Fibroblast of lung (primary cell): ENCODE measurements at regions not wholly inside any gene's neighbourhood (a gene's known extent, or its start where the extent isn't known, plus 50 kb on each side); places are given as distances from the start of the nearest gene placed in this dataset.

Experiments
- DNase-seq, 2 donors: peaks; one replicate each; pipeline versions ENCODE4 v3.0.0 to v3.0.0-alpha.2; 2010; ENCODE audit warnings: low read depth in 2 of 2
- H2AFZ ChIP-seq: 2 replicates; pipeline ENCODE4 v1.5.1; 2012; ENCODE audit warnings: low read length, control low read depth, inconsistent platforms
- H3K27ac ChIP-seq: 2 replicates; pipeline ENCODE4 v1.5.1; 2011; ENCODE audit warnings: low read length, control low read depth; ENCODE audit not compliant: insufficient read depth
- H3K27me3 ChIP-seq: 2 replicates; pipeline ENCODE4 v1.5.1; 2011; ENCODE audit warnings: mild to moderate bottlenecking, low read length; ENCODE audit not compliant: control insufficient read depth, insufficient read depth
- H3K36me3 ChIP-seq: 2 replicates; pipeline ENCODE4 v1.5.1; 2011; ENCODE audit warnings: low read length; ENCODE audit not compliant: control insufficient read depth, insufficient read depth
- H3K4me1 ChIP-seq: 2 replicates; pipeline ENCODE4 v1.5.1; 2011; ENCODE audit warnings: low read length; ENCODE audit not compliant: control insufficient read depth, insufficient read depth; ENCODE audit errors: extremely low read depth
- H3K4me2 ChIP-seq: 2 replicates; pipeline ENCODE4 v1.5.1; 2011; ENCODE audit warnings: low read length, control low read depth; ENCODE audit not compliant: insufficient read depth; ENCODE audit errors: extremely low read depth
- H3K4me3 ChIP-seq, 4 experiments: fragments of 200-600 bp in 1 of 4; sonication (generic) in 1 of 4; replicated peaks in 1 of 4; 2 replicates each; pipeline ENCODE4 v1.5.1; 2011 to 2016; ENCODE audit warnings: low read length in 4 of 4, low read depth in 3 of 4, mild to moderate bottlenecking in 3 of 4, control low read depth in 2 of 4, inconsistent platforms in 1 of 4, mixed read lengths in 1 of 4; ENCODE audit not compliant: insufficient read depth in 1 of 4; ENCODE audit errors: control extremely low read depth in 1 of 4
- H3K79me2 ChIP-seq: 2 replicates; pipeline ENCODE4 v1.5.1; 2012; ENCODE audit warnings: mild to moderate bottlenecking, low read length, inconsistent platforms; ENCODE audit not compliant: control insufficient read depth, insufficient read depth
- H3K9ac ChIP-seq: 2 replicates; pipeline ENCODE4 v1.5.1; 2011; ENCODE audit warnings: mild to moderate bottlenecking, low read length, control low read depth; ENCODE audit not compliant: insufficient read depth
- H3K9me3 ChIP-seq: 2 replicates; pipeline ENCODE4 v1.5.1; 2012; ENCODE audit warnings: low read depth, low read length; ENCODE audit not compliant: control insufficient read depth, insufficient read depth
- H4K20me1 ChIP-seq: 2 replicates; pipeline ENCODE4 v1.5.1; 2011; ENCODE audit warnings: low read length; ENCODE audit not compliant: control insufficient read depth, insufficient read depth; ENCODE audit errors: extremely low read depth
- EZH2 ChIP-seq: IDR thresholded peaks from 2 replicates; pipeline ENCODE4 v1.5.1; 2012; ENCODE audit warnings: low read length, control low read depth, mild to moderate bottlenecking; ENCODE audit errors: missing control alignments
- TF ChIP-seq, protein P1 (sequence below), 2 donors: IDR thresholded peaks in 1 of 2; conservative IDR thresholded peaks in 1 of 2; 1 replicate in 1 of 2; 2 replicates in 1 of 2; pipeline ENCODE4 v1.5.1; 2011 to 2012; ENCODE audit warnings: low read length in 2 of 2, control low read depth in 1 of 2, inconsistent platforms in 1 of 2, low read depth in 1 of 2, mild to moderate bottlenecking in 1 of 2

DNA sequence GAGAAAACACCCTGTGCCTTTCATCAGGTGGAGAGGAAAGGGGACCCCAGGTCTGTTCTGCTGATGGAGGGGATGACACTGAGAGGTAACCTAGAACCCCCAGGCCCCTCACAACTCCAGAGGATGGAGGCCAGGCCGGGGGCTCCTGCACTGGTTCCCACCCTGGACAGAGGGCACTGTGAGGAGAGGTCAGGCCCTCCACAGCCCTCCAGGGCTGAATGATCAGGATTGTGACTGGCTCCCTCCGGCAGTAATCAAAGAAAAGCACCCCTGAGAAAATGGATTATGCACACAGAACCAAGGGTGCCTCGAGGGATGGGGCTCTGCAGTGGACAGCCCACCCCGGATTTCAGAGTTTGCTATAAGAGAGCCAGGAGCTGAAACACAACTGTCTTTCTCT, 502.8 kb downstream of the TCERG1L start:
- no peak overlapping the region for H2AFZ ChIP-seq
- H3K36me3 ChIP-seq = no peaks in the 10 kb centered on the region
- H3K4me2 ChIP-seq = no peak overlapping the region
- no peaks in the 10 kb centered on the region for H3K79me2 ChIP-seq
- H4K20me1 ChIP-seq = no peaks in the 10 kb centered on the region
- no peaks in the 10 kb centered on the region for H3K4me1 ChIP-seq
- no peak overlapping the region for H3K27ac ChIP-seq
- no peaks in the 10 kb centered on the region for H3K27me3 ChIP-seq
- no peak for DNase-seq
- no peak for TF ChIP-seq EZH2
- TF ChIP-seq, protein P1, sequence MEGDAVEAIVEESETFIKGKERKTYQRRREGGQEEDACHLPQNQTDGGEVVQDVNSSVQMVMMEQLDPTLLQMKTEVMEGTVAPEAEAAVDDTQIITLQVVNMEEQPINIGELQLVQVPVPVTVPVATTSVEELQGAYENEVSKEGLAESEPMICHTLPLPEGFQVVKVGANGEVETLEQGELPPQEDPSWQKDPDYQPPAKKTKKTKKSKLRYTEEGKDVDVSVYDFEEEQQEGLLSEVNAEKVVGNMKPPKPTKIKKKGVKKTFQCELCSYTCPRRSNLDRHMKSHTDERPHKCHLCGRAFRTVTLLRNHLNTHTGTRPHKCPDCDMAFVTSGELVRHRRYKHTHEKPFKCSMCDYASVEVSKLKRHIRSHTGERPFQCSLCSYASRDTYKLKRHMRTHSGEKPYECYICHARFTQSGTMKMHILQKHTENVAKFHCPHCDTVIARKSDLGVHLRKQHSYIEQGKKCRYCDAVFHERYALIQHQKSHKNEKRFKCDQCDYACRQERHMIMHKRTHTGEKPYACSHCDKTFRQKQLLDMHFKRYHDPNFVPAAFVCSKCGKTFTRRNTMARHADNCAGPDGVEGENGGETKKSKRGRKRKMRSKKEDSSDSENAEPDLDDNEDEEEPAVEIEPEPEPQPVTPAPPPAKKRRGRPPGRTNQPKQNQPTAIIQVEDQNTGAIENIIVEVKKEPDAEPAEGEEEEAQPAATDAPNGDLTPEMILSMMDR (conservative IDR thresholded peaks at IDR 0.05 in 1 of 2, IDR thresholded peaks at IDR 0.05 in 1 of 2; ENCODE audit: low read depth in 1 of 2, low read length in 2 of 2) = no peak
- no peaks in the 10 kb centered on the region for H3K9me3 ChIP-seq
- H3K4me3 ChIP-seq = no peak overlapping the region
- H3K9ac ChIP-seq = no peak overlapping the region

DNA sequence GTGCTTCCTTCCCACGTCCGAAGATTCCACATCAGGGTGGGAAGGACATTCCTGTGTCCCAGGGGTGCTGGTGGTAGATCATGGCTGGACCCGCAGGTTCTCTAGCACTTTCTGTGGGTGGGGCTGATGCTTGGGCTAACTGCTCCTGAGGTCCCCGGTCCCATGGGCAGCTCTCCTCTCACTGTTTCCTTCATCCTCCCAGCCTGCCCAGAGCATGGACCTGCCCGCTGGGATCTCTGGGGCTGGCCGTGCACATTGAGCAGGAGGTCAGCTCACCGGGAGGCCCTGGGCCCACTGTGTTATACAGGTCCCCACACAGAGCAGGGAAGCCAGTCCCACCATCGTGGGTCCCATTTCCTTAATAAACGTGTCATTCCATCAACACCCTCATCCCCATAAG, 502.3 kb downstream of the TCERG1L start:
- Histone ChIP-seq H3K27ac (no peak overlapping the region), H3K9ac (no peak overlapping the region), H4K20me1 (no peaks in the 10 kb centered on the region), H2AFZ (no peak overlapping the region), H3K36me3 (no peaks in the 10 kb centered on the region), H3K4me3 (no peak overlapping the region), H3K9me3 (no peaks in the 10 kb centered on the region), H3K4me2 (no peak overlapping the region), H3K4me1 (no peaks in the 10 kb centered on the region), H3K79me2 (no peaks in the 10 kb centered on the region), H3K27me3 (no peaks in the 10 kb centered on the region)
- TF ChIP-seq EZH2 = no peak
- TF ChIP-seq, protein P1 (conservative IDR thresholded peaks at IDR 0.05 in 1 of 2, IDR thresholded peaks at IDR 0.05 in 1 of 2; ENCODE audit: low read depth in 1 of 2, low read length in 2 of 2) = no peak
- DNase-seq = no peak

DNA sequence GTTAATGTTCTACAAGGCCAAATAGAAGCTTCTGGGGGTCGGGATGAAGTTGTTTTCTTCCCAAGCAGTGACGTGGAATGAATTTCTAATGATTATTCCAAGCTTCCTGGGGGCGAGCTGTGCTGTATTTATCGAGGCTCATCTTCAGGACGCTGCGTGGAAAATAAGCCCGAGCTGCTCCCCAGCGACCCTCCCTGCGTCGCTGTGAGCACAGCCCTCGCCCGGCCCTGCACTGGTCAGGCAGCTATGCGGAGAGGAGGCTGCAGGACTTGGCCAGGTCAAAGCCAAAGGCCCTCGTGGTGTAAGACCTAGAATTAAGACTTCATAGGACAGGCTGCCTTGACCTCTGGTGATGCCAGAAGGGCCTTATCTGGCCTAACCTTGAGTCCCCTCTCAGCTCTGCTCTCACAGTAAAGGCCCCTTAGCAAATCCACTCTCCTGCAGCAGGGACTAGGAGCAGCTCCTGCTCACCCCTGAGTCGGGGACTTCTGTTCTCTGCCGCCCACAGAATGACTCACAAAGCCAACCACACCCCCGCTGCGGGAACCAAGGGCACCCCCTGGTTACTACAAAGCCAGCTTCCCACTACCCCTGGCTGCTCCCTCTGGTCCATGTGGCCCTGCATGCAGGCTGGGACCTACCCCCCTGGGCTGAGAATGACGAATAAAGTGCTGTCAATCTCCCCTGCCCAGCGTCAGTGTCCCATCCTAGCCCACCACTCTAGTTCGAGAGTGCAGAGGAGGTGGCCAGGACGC, 501.6 kb downstream of the TCERG1L start:
- Histone ChIP-seq H3K9ac (no peak overlapping the region), H3K27me3 (no peaks in the 10 kb centered on the region), H3K27ac (no peak overlapping the region), H4K20me1 (no peaks in the 10 kb centered on the region), H3K9me3 (no peaks in the 10 kb centered on the region), H2AFZ (no peak overlapping the region), H3K4me2 (no peak overlapping the region), H3K4me1 (no peaks in the 10 kb centered on the region), H3K36me3 (no peaks in the 10 kb centered on the region), H3K79me2 (no peaks in the 10 kb centered on the region), H3K4me3 (no peak overlapping the region)
- DNase-seq = no peak
- TF ChIP-seq, protein P1 (conservative IDR thresholded peaks at IDR 0.05 in 1 of 2, IDR thresholded peaks at IDR 0.05 in 1 of 2; ENCODE audit: low read depth in 1 of 2, low read length in 2 of 2) = no peak
- TF ChIP-seq EZH2 = no peak
